ENCODE measurements at regions not wholly inside any gene's neighbourhood (a gene's known extent, or its start where the extent isn't known, plus 50 kb on each side); places are given as distances from the start of the nearest gene placed in this dataset.
"Not testable (repeated sequence)": the region's sequence is repeated elsewhere in the genome, so short reads cannot be mapped to it uniquely, and the experiment has no call there.

DNA sequence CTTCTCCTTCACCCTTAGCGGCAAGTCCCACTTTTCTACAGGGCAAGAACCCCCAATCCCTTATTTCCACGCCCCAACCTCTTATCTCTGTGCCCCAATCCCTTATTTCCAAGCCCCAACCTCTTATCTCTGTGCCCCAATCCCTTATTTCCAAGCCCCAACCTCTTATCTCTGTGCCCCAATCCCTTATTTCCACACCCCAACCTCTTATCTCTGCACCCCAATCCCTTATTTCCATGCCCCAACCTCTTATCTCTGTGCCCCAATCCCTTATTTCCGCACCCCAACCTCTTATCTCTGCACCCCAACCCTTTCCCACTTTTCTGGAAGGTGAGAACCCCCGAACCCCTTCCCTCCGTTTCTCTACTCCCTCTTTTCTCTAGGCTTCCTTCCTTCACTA lies 116.1 kb upstream of the GJE1 start:
- DNase-seq = not testable (repeated sequence)

GRCh38 chr6:142015463-142015862 lies 117.3 kb upstream of the GJE1 start:
- DNase-seq = not testable (repeated sequence)

DNA sequence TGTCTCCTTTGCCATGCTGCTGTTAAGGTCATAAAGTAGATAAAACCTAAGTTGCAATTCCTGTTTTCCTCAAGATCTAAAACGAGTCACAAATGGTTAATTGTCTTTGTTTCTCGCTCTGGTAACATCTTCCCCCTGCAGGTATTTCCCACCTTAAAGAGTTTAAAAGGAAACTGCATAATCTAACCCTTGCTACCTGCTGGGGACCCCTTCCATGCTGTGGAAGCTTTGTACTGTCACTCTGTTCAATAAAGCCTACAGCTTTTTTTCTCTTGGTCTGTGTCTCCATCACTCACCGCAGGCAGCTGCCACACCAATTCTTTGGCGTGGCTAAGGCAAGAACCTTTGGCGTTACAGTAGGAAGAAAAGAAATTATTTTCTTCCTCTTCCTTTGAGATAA lies 117.7 kb upstream of the GJE1 start:
- no peak for DNase-seq

GRCh38 chr6:142014515-142014914 lies 118.2 kb upstream of the GJE1 start:
- no peak for DNase-seq

GRCh38 chr6:142013875-142014495 lies 118.7 kb upstream of the GJE1 start:
- DNase-seq = no peak

DNA sequence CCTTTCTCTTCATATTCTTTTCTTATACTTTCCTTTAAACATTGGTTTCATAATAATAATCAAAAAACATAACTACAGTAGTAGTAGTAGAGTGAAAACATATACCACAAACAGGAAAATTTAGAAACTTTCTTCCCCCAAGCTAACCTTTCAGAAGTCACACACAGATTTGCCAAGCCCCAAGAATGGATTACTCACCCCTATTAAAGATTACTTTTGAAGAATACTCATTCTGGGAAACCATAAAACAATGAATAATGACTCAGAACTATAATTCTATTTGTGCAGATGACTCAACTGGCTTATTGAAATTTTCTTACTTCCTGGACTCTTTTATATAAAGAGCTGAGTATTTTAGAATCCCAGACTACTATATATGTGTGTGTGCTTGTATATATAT lies 119.4 kb upstream of the GJE1 start:
- no peak for DNase-seq

DNA sequence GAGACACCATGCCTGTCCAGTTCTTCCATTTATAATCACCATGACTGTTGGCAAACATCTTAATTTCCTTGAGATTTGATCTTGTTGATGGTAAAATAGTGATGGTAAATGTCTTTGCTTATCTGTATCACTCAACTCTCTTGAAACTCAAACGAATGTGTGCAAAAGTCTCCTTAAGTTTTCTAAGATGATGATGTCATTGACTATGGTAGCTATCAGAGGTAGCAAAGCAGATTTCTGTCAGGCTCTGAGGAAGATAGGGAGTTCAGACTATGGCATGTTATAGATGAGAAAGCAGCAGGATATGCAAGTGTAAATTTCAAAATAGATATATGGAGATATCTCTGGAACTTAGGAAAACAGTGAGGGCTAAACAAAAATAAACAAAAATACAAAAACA lies 121.0 kb upstream of the GJE1 start:
- DNase-seq = no peak

DNA sequence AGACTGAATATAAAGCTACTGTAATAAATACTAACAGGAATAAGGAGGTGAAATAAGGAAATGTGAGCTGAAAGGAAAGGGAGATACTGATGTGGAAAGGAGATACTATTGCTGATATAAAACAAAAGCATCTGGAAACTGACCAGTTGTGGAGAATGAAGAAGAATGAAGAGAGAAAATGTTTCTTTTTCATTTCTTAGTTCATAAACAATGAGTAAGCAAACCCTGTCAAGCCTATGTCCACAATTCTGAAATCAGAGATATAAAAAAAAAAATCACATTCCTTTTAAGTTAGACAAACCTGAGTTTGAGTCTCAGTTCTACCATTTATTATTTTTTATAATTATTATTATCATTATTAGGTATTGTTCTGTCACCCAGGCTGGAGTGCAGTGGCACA lies 121.6 kb upstream of the GJE1 start:
- DNase-seq = no peak

GRCh38 chr6:142009647-142010046 lies 123.1 kb upstream of the GJE1 start:
- no peak for DNase-seq

- DNase-seq = no peak
Measured at GRCh38 chr6:142008781-142009180, 123.9 kb upstream of the GJE1 start.

DNA sequence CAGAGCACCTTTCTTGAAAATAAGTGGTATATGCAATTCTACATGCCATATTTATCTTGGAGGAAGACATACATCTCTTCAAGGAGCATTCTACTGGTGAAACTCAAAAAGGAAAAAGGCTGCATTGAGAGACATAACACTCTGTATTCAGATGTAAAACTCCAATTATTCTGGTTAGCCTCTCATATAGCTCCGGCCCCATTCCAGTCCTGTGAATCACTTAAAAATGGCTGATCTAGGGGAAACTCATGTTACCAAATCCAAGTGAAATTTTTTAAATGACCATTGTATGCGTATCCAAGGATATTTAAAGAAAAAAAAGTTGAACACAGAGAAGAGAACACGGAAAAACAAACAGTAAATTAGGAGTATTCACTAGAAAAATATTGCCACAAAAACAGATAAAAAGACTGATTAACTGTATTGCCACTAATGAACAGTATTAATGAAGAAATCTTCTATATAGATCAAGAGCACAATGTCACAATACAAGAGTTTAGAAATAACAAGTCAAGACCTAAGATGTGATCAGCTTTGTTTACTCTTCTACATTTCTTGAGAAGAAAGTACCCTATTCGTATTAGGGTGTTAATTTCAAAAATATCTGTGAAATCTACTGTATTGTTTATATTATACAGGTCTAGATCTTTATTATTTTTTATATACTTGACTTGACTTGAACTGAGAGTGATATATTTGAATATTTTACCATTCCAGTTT lies 124.5 kb upstream of the GJE1 start:
- DNase-seq = no peak

DNA sequence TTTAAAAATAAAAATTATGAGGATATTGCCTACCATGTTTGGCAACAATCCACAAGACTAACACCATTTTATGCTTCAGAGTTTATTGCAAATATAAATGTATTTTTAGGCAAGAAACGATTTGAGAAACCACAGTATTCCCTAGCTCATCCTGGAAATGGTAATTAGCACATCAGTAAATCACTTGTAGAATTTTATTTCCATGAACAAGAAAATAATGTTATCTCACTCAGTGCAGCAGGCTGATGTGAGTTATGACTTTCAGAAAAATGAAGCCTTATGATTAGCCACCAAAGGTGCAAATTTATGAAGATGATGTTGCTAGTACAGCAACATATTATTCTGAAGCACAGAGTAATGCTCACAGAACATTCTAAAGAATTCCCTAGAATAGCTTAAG lies 127.7 kb upstream of the GJE1 start:
- DNase-seq = no peak

DNA sequence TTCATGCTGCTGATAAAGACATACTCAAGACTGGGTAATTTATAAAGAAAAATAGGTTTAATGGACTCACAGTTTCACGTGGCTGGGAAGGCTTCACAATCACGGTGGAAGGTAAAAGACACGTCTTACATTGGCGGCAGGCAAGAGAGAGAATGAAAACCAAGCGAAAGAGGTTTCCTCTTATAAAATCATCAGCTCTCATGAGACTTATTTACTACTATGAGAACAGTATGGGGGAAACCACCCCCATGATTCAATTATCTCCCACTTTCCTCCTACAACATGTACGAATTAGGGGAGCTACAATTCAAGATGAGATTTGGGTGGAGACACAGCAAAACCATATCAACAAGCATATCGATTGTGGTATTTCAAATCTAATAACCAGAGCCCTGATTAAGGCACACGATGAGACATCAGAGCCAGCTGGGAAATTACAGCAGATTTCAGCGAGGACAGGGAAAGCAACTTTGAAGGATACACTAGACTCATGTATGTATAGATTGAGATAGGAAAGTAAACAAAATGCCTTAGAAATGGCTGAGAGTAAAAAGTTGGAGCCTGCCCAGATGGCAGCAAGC lies 129.8 kb upstream of the GJE1 start:
- no peak for DNase-seq

DNA sequence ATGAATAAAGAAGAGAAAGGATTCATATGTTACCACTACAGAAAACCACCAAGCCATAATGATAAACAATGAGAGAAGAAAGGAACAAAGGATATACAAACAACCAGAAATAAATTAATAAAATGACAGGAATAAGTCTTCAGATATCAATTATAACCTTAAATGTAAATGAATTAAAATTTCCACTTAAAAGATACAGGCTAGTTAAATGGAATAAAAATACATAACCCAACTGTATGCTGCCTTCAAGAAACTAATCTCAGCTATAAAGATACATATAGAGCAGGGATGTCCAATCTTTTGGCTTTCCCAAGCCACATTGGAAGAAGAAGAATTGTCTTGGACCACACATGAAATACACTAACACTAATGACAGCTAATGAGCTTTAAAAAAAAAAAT lies 135.9 kb upstream of the GJE1 start:
- no peak for DNase-seq

- no peak for DNase-seq
Measured at GRCh38 chr6:141992109-141992508, 140.6 kb upstream of the GJE1 start.

- no peak for DNase-seq
Measured at GRCh38 chr6:141990840-141991239, 141.9 kb upstream of the GJE1 start.

GRCh38 chr6:141989706-141989959 lies 143.1 kb upstream of the GJE1 start:
- DNase-seq = no peak

DNA sequence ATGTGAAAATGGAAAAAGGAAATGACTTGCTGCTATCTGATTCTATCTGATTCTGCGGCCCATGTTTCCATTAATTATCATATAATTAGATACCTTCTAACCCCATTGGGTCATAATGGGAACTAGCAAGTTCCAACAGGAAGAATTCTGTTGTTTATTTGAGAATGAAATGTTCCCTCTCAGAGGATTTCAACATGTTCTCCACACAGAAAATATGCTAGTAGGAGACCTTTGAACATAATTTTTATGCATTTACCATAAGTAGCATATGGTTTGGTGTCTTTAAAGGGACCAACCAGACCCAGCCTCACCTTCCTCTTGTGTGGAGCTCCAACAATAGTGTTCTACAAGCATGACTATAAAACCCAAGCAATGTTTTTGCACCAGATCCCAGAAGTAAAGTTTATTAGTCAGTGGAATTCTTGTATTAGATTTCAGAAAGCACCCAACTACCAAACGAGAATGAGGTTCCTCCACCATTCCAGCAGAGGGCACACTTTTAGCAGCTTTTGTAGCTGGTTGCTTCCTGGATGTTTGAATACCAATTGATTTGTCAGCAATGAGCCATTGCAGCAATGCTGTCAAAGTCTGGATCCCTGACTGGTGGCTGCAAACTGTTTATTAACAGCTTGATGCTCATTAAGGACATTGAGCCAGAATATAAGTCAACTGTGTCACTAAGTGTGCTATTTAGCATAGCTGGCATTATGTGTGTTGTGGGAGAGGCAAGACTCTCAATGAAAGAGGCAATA lies 143.6 kb upstream of the GJE1 start:
- no peak for DNase-seq

DNA sequence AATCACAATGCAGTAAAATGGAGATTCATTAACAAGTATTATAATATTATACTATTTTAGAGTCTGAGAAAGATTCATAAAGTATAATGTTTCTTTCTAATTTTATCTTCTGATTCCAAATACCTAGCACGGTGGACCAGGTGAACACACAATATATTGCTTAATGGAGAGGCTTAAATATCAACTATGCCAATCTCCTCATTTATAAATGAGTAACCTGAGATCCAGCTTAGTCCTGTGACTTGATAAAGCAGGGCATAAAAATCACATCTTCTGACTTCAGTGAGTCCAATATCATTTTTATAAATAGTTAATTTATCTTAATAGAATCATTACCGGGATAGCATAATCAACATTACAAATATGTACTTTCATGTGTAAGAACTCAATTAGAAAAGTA lies 144.4 kb upstream of the GJE1 start:
- DNase-seq = no peak

- no peak for DNase-seq
Measured at GRCh38 chr6:141986457-141986856, 146.3 kb upstream of the GJE1 start.

GRCh38 chr6:141981190-141981589 lies 151.5 kb upstream of the GJE1 start:
- DNase-seq = no peak

DNA sequence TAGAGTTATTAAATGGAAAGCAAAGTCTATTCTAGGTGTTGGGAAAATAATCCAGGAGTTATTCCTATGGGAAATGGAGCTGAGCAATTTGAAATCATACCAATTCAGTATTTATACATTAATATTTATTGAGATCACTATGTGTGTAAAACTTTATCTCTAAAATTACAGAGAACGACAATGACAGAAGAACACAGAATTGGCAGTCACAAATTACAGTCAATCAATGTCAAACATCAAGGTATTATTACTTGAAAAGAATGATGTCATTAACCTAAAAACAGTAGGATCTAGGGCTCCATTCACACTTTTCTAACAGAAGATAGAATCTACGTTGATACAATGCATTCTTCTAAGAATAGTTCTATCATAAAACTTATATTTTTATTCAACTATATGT lies 154.9 kb upstream of the GJE1 start:
- no peak for DNase-seq

DNA sequence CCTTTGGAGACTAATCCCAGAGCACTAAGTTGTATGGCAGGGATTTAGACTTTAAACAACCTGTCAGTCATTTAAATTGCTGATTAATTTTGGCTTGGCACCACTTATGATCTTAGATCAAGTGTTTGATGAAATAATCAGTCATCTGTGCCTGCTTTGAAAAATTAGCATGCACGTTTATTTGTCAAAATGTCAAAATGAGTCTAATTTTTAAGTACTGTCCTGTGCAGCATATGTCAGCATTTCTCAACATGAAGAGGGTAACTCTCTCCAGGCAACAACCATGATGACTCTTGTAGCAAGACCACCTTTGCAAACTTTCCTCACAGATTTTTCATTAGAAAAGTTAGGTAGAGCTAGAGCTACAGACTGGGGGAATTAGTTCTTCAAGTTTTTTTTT lies 155.7 kb upstream of the GJE1 start:
- DNase-seq = no peak

- not testable (repeated sequence) for DNase-seq
Measured at GRCh38 chr6:141969768-141970415, 162.8 kb upstream of the GJE1 start.
